K562 (cell line): ENCODE measurements at regions not wholly inside any gene's neighbourhood (a gene's known extent, or its start where the extent isn't known, plus 50 kb on each side); places are given as distances from the start of the nearest gene placed in this dataset.

Experiments
- ATAC-seq: fragments of 200-7000 bp; cut with Tn5 transposase; 3 replicates; pipeline ENCODE4 v1.9.1; 2020; ENCODE audit warnings: moderate library complexity
- BruUV-seq: library from RNA; stranded (reverse); fragments of 400-500 nt; replicated peaks from 2 replicates; lab custom pipeline; 2021; lab: Mats Ljungman, UMichigan
- CTCF ChIA-PET: fragments of 300-600 bp; formaldehyde crosslinking; extraction: SDS; loops from one replicate; lab custom pipeline; 2021; ENCODE audit warnings: low intra/inter-chr PET ratio; lab: Yijun Ruan, JAX
- POLR2A ChIA-PET: fragments of 300-600, 350-650 bp; sonication (Branson Sonifier 250); formaldehyde crosslinking; extraction: SDS; loops from one replicate; lab custom pipeline; 2021; ENCODE audit warnings: antibody characterized with exemption, inconsistent platforms; lab: Yijun Ruan, JAX
- DNase-seq, 4 experiments: peaks; one replicate each; pipeline versions ENCODE4 v3.0.0 to v3.0.0-alpha.2; 2011 to 2018; ENCODE audit warnings: low spot score in 3 of 4, mixed read lengths in 3 of 4; ENCODE audit errors: extremely low read depth in 1 of 4
- FAIRE-seq: peaks from 2 replicates; lab custom pipeline; 2011; peaks lifted over from hg19 to GRCh38; lab: Jason Lieb, UNC
- H2AFZ ChIP-seq: 2 replicates; pipeline ENCODE4 v1.6.0; 2011; ENCODE audit warnings: low read depth, low read length, control low read depth, inconsistent platforms
- H3K27ac ChIP-seq: fragments of 200-600 bp; 3 replicates; pipeline ENCODE4 v1.8.0; 2011; ENCODE audit warnings: low read depth, mild to moderate bottlenecking, control low read depth, inconsistent platforms, low read length, moderate library complexity, mixed read lengths; ENCODE audit errors: extremely low read depth
- H3K27me3 ChIP-seq, 2 experiments: fragments of 300-600 bp in 1 of 2; 2 replicates in 1 of 2; 3 replicates in 1 of 2; pipeline versions ENCODE4 v1.6.0 to v1.8.0; 2011; ENCODE audit warnings: inconsistent platforms in 2 of 2, low read length in 2 of 2, mild to moderate bottlenecking in 1 of 2, mixed read lengths in 1 of 2, moderate library complexity in 1 of 2; ENCODE audit not compliant: control insufficient read depth in 2 of 2, insufficient read depth in 2 of 2
- H3K36me3 ChIP-seq: fragments of 300-600 bp; 3 replicates; pipeline ENCODE4 v1.8.0; 2011; ENCODE audit warnings: mild to moderate bottlenecking, low read length, inconsistent platforms; ENCODE audit not compliant: control insufficient read depth, insufficient read depth
- H3K4me1 ChIP-seq, 2 experiments: fragments of 200-600 bp in 1 of 2; replicated peaks in 1 of 2; 2 replicates in 1 of 2; 3 replicates in 1 of 2; pipeline versions ENCODE4 v1.5.1 to v1.8.0; 2011; ENCODE audit warnings: inconsistent platforms in 2 of 2, low read length in 2 of 2, mild to moderate bottlenecking in 1 of 2, mixed read lengths in 1 of 2, moderate library complexity in 1 of 2; ENCODE audit not compliant: control insufficient read depth in 2 of 2, insufficient read depth in 2 of 2
- H3K4me2 ChIP-seq: 2 replicates; pipeline ENCODE4 v1.6.1; 2011; ENCODE audit warnings: low read length, control low read depth, inconsistent platforms, mixed read lengths; ENCODE audit not compliant: insufficient read depth
- H3K4me3 ChIP-seq: fragments of 200-600 bp; sonication (generic), shearing (Covaris generic); 2 replicates; pipeline ENCODE4 v1.5.1; 2016; ENCODE audit warnings: control low read depth, inconsistent platforms
- H3K79me2 ChIP-seq: fragments of 200-600 bp; 3 replicates; pipeline ENCODE4 v1.8.0; 2011; ENCODE audit warnings: low read length, inconsistent platforms; ENCODE audit not compliant: control insufficient read depth, insufficient read depth
- H3K9ac ChIP-seq, 2 experiments: 2 replicates each; pipeline versions ENCODE4 v1.6.0 to v1.6.1; 2011; ENCODE audit warnings: low read depth in 2 of 2, low read length in 2 of 2, control low read depth in 1 of 2, inconsistent platforms in 1 of 2, mild to moderate bottlenecking in 1 of 2, mixed read lengths in 1 of 2; ENCODE audit not compliant: insufficient read depth in 1 of 2
- H3K9me1 ChIP-seq: one replicate; pipeline ENCODE4 v1.6.0; 2011; ENCODE audit warnings: inconsistent platforms, mild to moderate bottlenecking, low read length, moderate library complexity; ENCODE audit not compliant: control insufficient read depth, insufficient read depth
- H3K9me3 ChIP-seq: replicated peaks from 2 replicates; pipeline ENCODE4 v1.5.1; 2011; ENCODE audit warnings: low read depth, low read length, inconsistent platforms; ENCODE audit not compliant: control insufficient read depth, insufficient read depth
- H4K20me1 ChIP-seq: replicated peaks from 2 replicates; pipeline ENCODE4 v1.6.1; 2011; ENCODE audit warnings: low read length, inconsistent platforms, mixed read lengths; ENCODE audit not compliant: control insufficient read depth, insufficient read depth
- ARID2 ChIP-seq: fragments of 450-650 bp; IDR thresholded peaks from 2 replicates; pipeline ENCODE4 v1.6.1; 2017; ENCODE audit warnings: antibody characterized with exemption, mild to moderate bottlenecking
- COPS2 ChIP-seq: fragments of 450-650 bp; conservative IDR thresholded peaks from 2 replicates; pipeline ENCODE4 v1.6.1; 2016; ENCODE audit warnings: mild to moderate bottlenecking, moderate library complexity
- CREBBP ChIP-seq: IDR thresholded peaks from one replicate; pipeline ENCODE4 v1.6.1; 2012; ENCODE audit warnings: low read depth, mild to moderate bottlenecking, control low read depth, inconsistent platforms, low read length
- DNMT1 ChIP-seq: fragments of 450-650 bp; IDR thresholded peaks from 2 replicates; pipeline ENCODE4 v1.6.1; 2016; ENCODE audit warnings: antibody characterized with exemption, mild to moderate bottlenecking
- HNRNPUL1 ChIP-seq: fragments of 200-400 bp; formaldehyde crosslinking; IDR thresholded peaks from 2 replicates; pipeline ENCODE4 v1.6.1; 2017; ENCODE audit warnings: low read length
- KLF1 ChIP-seq: fragments of 450-650 bp; IDR thresholded peaks from 2 replicates; pipeline ENCODE4 v1.6.1; 2016; ENCODE audit warnings: missing genetic modification characterization, missing compliant biosample characterization
- MED1 ChIP-seq: sonication (generic); formaldehyde crosslinking; IDR thresholded peaks from 2 replicates; pipeline ENCODE4 v1.8.1; 2023; ENCODE audit warnings: missing genetic modification reagents, borderline replicate concordance
- NFE2L1 ChIP-seq: fragments of 450-650 bp; IDR thresholded peaks from 2 replicates; pipeline ENCODE4 v1.6.1; 2016; ENCODE audit warnings: missing genetic modification characterization, low read depth, mild to moderate bottlenecking, missing compliant biosample characterization, moderate library complexity, borderline replicate concordance
- NR2F6 ChIP-seq: fragments of 450-650 bp; formaldehyde crosslinking; IDR thresholded peaks from 2 replicates; pipeline ENCODE4 v1.4.0; 2020; ENCODE audit warnings: mild to moderate bottlenecking
- RAD21 ChIP-seq, 2 experiments: fragments of 250-450 bp in 1 of 2; fragments of 450-650 bp in 1 of 2; sonication (Bioruptor Pico) in 1 of 2; formaldehyde crosslinking in 1 of 2; IDR thresholded peaks in 1 of 2; conservative IDR thresholded peaks in 1 of 2; 2 replicates each; pipeline versions ENCODE4 v1.4.0 to v1.8.0; 2020 to 2022; ENCODE audit warnings: mild to moderate bottlenecking in 2 of 2, moderate library complexity in 1 of 2
- SMARCC2 ChIP-seq: fragments of 450-650 bp; IDR thresholded peaks from 2 replicates; pipeline ENCODE4 v1.6.1; 2017; ENCODE audit warnings: antibody characterized with exemption, moderate library complexity, mild to moderate bottlenecking, low read depth
- SMC3 ChIP-seq: conservative IDR thresholded peaks from 2 replicates; pipeline ENCODE4 v1.6.1; 2011; ENCODE audit warnings: low read depth, low read length, improper control_type of control experiment; ENCODE audit not compliant: insufficient read depth
- SREBF2 ChIP-seq: sonication (generic); formaldehyde crosslinking; IDR thresholded peaks from 2 replicates; pipeline ENCODE4 v1.4.0; 2020; ENCODE audit warnings: mild to moderate bottlenecking, missing genetic modification reagents
- ZFP30 ChIP-seq: fragments of 250-450 bp; sonication (Bioruptor Pico); IDR thresholded peaks from 2 replicates; pipeline ENCODE4 v1.8.0; 2022; ENCODE audit warnings: moderate library complexity, mild to moderate bottlenecking, inconsistent platforms, borderline replicate concordance
- ZNF696 ChIP-seq: fragments of 250-450 bp; sonication (Bioruptor Pico); conservative IDR thresholded peaks from 2 replicates; pipeline ENCODE4 v1.4.0; 2020; ENCODE audit warnings: mild to moderate bottlenecking, moderate library complexity
- WGBS: fragments of 100-300 bp; shearing (Covaris generic); methylation state at CpG from one replicate; pipeline ENCODE4 v1.1.6; 2016; ENCODE audit warnings: low coverage, mixed read lengths; ENCODE audit not compliant: insufficient coverage; ENCODE audit errors: missing lambda C conversion rate; 5-methylcytosine and 5-hydroxymethylcytosine counted together
- in situ Hi-C: fragments of 300-500 bp; cut with MboI; formaldehyde crosslinking; loops from 4 replicates; pipeline ENCODE4 v1.15.0; 2018; ENCODE audit warnings: inconsistent platforms, mixed read lengths
- intact Hi-C: fragments of 100-400 bp; cut with micrococcal nuclease; formaldehyde crosslinking; loops from 2 replicates; pipeline ENCODE4 v1.14.2; 2022

GRCh38 chr13:61107989-61108388 is 307.7 kb downstream of the PCDH20 start:
- no peaks in the 10 kb centered on the region for H3K9me3 ChIP-seq
- TF ChIP-seq ARID2, result no peak
- TF ChIP-seq COPS2, result no peak
- TF ChIP-seq SMARCC2, result no peak
- no peak for TF ChIP-seq HNRNPUL1
- TF ChIP-seq MED1 (CRISPR knock-in tag), result no peak
- no peak for TF ChIP-seq SREBF2 (CRISPR knock-in tag)
- no peak for TF ChIP-seq DNMT1
- no peak for TF ChIP-seq NR2F6 (CRISPR knock-in tag)
- TF ChIP-seq RAD21 (CRISPR knock-in tag; conservative IDR thresholded peaks at IDR 0.05 in 1 of 2, IDR thresholded peaks at IDR 0.05 in 1 of 2), result no peak
- TF ChIP-seq ZFP30, result no peak
- no peak for TF ChIP-seq NFE2L1
- no peak for TF ChIP-seq SMC3
- no peak for TF ChIP-seq ZNF696 (CRISPR knock-in tag)
- TF ChIP-seq CREBBP, result no peak
- no peak for TF ChIP-seq KLF1 (tag)
- WGBS, result 0% methylated on average over 2 of the region's 2 CpGs
- ChIA-PET POLR2A (no interaction called here), CTCF (no interaction called here)
- ATAC-seq, result no peak
- no peak overlapping the region for H3K9ac ChIP-seq
- no peaks in the 10 kb centered on the region for H3K27me3 ChIP-seq
- intact Hi-C loops, result no loop called here
- H3K79me2 ChIP-seq, result no peaks in the 10 kb centered on the region
- DNase-seq, result no peak
- no peaks in the 10 kb centered on the region for H4K20me1 ChIP-seq
- H2AFZ ChIP-seq, result no peak overlapping the region
- no peaks in the 10 kb centered on the region for H3K36me3 ChIP-seq
- no peak for FAIRE-seq
- BruUV-seq, result no TSS peak
- no peaks in the 10 kb centered on the region for H3K9me1 ChIP-seq
- in situ Hi-C loops, result no loop called here
- no peak overlapping the region for H3K27ac ChIP-seq
- no peak overlapping the region for H3K4me3 ChIP-seq
- no peaks in the 10 kb centered on the region for H3K4me1 ChIP-seq
- no peak overlapping the region for H3K4me2 ChIP-seq
